ENCODE measurements at regions not wholly inside any gene's neighbourhood (a gene's known extent, or its start where the extent isn't known, plus 50 kb on each side); places are given as distances from the start of the nearest gene placed in this dataset.

- no peaks in the 10 kb centered on the region for H3K36me3 Mint-ChIP-seq (ENCODE audit: low read depth)
Measured at GRCh38 chr2:134198006-134198634, 55.8 kb upstream of the MGAT5 start.

GRCh38 chr2:134199123-134199522 is 54.7 kb upstream of the MGAT5 start:
- Mint-ChIP-seq H3K27me3 (ENCODE audit: insufficient read depth) (no peaks in the 10 kb centered on the region), H3K27ac (no peak overlapping the region), H3K4me1 (peaks cover 16% of the 10 kb centered on the region), H3K4me3 (no peak overlapping the region), H3K36me3 (ENCODE audit: low read depth) (peaks cover 2% of the 10 kb centered on the region), H3K9me3 (peaks cover 2% of the 10 kb centered on the region)
- Histone ChIP-seq H3K9me3 (ENCODE audit: control insufficient read depth, low read length) (peaks cover 2% of the 10 kb centered on the region), H3K4me3 (ENCODE audit: low read length) (no peak overlapping the region), H3K36me3 (ENCODE audit: control insufficient read depth, insufficient read depth, low read length) (no peaks in the 10 kb centered on the region), H3K27me3 (ENCODE audit: control insufficient read depth, insufficient read depth, low read length, poor library complexity, severe bottlenecking) (no peaks in the 10 kb centered on the region), H3K4me1 (ENCODE audit: control insufficient read depth, insufficient read depth, low read length) (peaks cover 4% of the 10 kb centered on the region), H3K27ac (ENCODE audit: low read depth, low read length) (no peak overlapping the region), H3K9ac (ENCODE audit: extremely low read depth, low read length, poor library complexity, severe bottlenecking) (no peak overlapping the region)
- TF ChIP-seq CTCF (conservative IDR thresholded peaks at IDR 0.05) = no peak
- WGBS, 2 experiments (ENCODE audit: insufficient coverage in 1 of 2, insufficient read length in 1 of 2) = 91 to 100% methylated on average over 1 to 3 of the region's 3 CpGs
- no peak for DNase-seq

More at GRCh38 chr2:134198006-134198634, 55.8 kb upstream of the MGAT5 start:
- H3K4me1 ChIP-seq (ENCODE audit: control insufficient read depth, insufficient read depth, low read length) = peaks cover 4% of the 10 kb centered on the region
- Mint-ChIP-seq H3K27ac (no peak overlapping the region), H3K4me3 (no peak overlapping the region), H3K4me1 (peaks cover 16% of the 10 kb centered on the region), H3K27me3 (ENCODE audit: insufficient read depth) (no peaks in the 10 kb centered on the region), H3K9me3 (no peaks in the 10 kb centered on the region)
- H3K4me3 ChIP-seq (ENCODE audit: low read length) = no peak overlapping the region
- 86% methylated on average over 1 of the region's 1 CpG; no CpG with 5 or more reads in 1 of the 2 experiments for WGBS, 2 experiments (ENCODE audit: insufficient coverage in 1 of 2, insufficient read length in 1 of 2)
- no peaks in the 10 kb centered on the region for H3K36me3 ChIP-seq (ENCODE audit: control insufficient read depth, insufficient read depth, low read length)
- no peaks in the 10 kb centered on the region for H3K9me3 ChIP-seq (ENCODE audit: control insufficient read depth, low read length)
- H3K27me3 ChIP-seq (ENCODE audit: control insufficient read depth, insufficient read depth, low read length, poor library complexity, severe bottlenecking) = no peaks in the 10 kb centered on the region
- no peak for TF ChIP-seq CTCF (conservative IDR thresholded peaks at IDR 0.05)
- H3K27ac ChIP-seq (ENCODE audit: low read depth, low read length) = no peak overlapping the region
- H3K9ac ChIP-seq (ENCODE audit: extremely low read depth, low read length, poor library complexity, severe bottlenecking) = no peak overlapping the region
- no peak for DNase-seq

- WGBS, 2 experiments (ENCODE audit: insufficient coverage in 1 of 2, insufficient read length in 1 of 2) = 91 to 100% methylated on average over 1 to 4 of the region's 4 CpGs
- TF ChIP-seq CTCF (conservative IDR thresholded peaks at IDR 0.05) = no peak
- no peaks in the 10 kb centered on the region for H3K36me3 ChIP-seq (ENCODE audit: control insufficient read depth, insufficient read depth, low read length)
- H3K4me1 Mint-ChIP-seq = peaks cover 16% of the 10 kb centered on the region
- no peak for DNase-seq
- H3K9me3 ChIP-seq (ENCODE audit: control insufficient read depth, low read length) = peaks cover 11% of the 10 kb centered on the region
- no peak overlapping the region for H3K27ac ChIP-seq (ENCODE audit: low read depth, low read length)
- H3K27ac Mint-ChIP-seq = no peak overlapping the region
- no peaks in the 10 kb centered on the region for H3K27me3 ChIP-seq (ENCODE audit: control insufficient read depth, insufficient read depth, low read length, poor library complexity, severe bottlenecking)
- H3K4me3 Mint-ChIP-seq = no peak overlapping the region
- peaks cover 4% of the 10 kb centered on the region for H3K4me1 ChIP-seq (ENCODE audit: control insufficient read depth, insufficient read depth, low read length)
- no peak overlapping the region for H3K9ac ChIP-seq (ENCODE audit: extremely low read depth, low read length, poor library complexity, severe bottlenecking)
- H3K36me3 Mint-ChIP-seq (ENCODE audit: low read depth) = peaks cover 2% of the 10 kb centered on the region
- peaks cover 2% of the 10 kb centered on the region for H3K9me3 Mint-ChIP-seq
- H3K27me3 Mint-ChIP-seq (ENCODE audit: insufficient read depth) = no peaks in the 10 kb centered on the region
- no peak overlapping the region for H3K4me3 ChIP-seq (ENCODE audit: low read length)
Measured at GRCh38 chr2:134200036-134200618, 53.7 kb upstream of the MGAT5 start.
